ENCODE measurements at regions not wholly inside any gene's neighbourhood (a gene's known extent, or its start where the extent isn't known, plus 50 kb on each side); places are given as distances from the start of the nearest gene placed in this dataset.

DNA sequence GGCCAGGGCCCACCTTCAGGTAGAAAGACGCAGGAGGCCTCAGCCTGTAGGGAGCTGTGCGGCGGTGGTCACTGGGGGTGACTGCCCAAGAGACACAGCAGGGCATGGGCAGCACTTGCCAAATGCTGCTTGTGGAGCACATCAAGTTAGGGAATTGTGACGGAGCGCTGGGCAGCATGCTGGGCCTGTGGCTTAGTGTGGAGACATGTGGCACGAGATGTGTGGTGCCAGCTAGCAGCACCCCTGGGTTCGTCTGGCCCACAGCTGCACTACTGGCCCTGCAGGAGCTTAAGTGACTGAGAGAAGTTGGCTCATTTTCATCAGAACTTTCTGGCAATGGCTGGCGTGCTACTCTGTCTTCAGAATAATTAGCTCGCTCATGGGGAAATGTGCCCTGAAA is 213.1 kb upstream of the SYNDIG1 start:
- DNase-seq, result no peak

- DNase-seq, result no peak
These were observed 214.9 kb upstream of the SYNDIG1 start for GRCh38 chr20:24254480-24254879.

- DNase-seq, result no peak
These were observed 216.1 kb upstream of the SYNDIG1 start for GRCh38 chr20:24253321-24253720.

DNA sequence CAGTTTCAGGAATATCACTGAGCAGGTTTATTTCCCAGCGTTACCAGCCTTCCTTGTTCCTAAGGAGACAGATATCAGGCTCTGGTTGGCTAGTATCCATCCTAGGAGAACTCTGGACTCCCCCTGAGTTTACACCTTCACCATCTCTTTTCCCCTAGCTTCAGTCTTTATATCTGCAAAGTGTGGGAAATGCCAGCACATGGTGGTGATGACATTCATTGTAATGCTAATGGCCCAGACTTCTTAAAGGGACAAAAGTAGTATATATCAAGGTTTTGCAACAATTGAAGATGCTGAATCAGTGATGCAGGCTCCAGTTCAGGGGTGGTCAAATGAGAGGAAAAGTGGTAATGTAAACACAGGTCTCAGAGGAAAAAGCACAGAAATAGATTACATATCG is 224.3 kb upstream of the SYNDIG1 start:
- DNase-seq, result no peak

- DNase-seq, result no peak
These were observed 226.7 kb upstream of the SYNDIG1 start for GRCh38 chr20:24242763-24243162.

DNA sequence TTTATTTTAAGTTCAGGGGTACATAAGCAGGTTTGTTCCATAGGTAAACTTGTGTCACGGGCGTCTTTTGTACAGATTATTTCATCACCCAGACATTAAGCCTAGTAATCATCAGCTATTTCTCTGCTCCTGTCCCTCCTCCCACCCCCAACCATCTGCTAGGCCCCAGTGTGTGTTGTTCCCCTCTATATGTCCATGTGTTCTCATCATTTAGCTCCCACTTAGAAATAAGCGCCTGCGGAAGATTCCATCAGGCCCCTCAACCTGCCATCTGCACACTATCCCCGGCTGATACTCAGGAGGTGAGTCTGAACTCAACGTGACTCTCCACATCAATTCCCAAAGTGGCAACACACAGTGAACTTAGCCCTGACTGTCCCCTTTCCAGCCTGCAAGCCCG is 228.0 kb upstream of the SYNDIG1 start:
- DNase-seq, result peak; percentile 96 to 97

- no peak for DNase-seq
These were observed 232.5 kb upstream of the SYNDIG1 start for GRCh38 chr20:24236963-24237362.

DNA sequence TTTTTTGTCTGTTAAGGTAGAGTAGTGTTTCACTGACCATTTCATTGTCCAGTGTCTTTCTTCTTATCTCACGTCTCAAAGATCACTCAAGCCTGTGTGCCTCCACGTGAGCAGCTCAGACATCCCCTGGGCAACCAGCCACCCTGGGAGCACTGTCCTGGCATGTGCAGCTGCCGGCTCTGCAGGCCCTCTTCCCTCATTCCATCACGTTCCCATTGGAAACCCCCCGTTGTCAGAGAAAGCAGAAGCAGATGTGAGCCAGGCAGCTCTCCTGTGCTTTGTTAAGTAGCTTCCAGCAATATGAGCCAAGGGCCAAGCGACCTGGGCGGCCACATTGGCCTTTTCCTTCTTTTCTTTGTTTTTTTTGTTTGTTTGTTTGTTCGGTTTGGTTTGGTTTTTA is 233.2 kb upstream of the SYNDIG1 start:
- no peak for DNase-seq

- DNase-seq, result no peak
These were observed 233.9 kb upstream of the SYNDIG1 start for GRCh38 chr20:24235296-24236175.

DNA sequence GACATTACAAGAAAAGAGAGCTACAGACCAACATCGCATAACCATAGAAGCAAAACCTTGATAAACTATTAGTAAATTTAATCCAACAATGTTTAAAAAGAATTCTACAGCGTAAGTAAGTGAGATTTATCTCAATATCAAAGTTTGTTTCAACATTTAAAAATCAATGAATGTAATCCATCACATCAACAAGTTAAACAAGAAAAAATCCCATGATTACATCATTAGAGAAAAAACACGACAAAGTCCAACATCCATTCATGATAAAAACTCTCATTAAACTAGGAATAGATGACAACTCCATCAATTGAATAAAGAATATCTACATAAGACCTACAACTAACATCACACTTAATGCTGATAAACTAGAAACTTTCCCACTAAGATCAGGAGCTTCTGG is 239.0 kb upstream of the GGTLC1 start:
- DNase-seq, result no peak

DNA sequence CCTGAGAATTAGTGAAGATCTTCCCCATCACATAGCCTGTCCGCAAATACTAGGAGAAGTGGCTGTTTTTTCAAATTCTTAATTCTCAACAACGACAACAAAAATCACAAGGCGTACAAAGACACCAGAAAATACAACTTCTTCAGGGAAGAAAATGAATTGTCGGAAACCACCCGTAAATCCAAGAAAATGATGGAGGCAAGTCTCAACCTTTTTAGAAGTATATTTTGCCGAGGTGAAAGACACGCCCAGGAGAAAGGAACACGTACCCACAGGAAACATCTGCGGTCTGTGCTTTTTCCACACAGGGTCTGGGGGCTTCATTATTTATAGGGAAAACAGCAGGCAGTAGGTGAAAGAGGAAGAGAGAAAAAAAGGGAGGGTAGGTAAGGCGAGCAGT is 223.9 kb upstream of the GGTLC1 start:
- no peak for DNase-seq

GRCh38 chr20:24211972-24212371 is 223.4 kb upstream of the GGTLC1 start:
- DNase-seq, result no peak

GRCh38 chr20:24210356-24210755 is 221.8 kb upstream of the GGTLC1 start:
- no peak for DNase-seq

DNA sequence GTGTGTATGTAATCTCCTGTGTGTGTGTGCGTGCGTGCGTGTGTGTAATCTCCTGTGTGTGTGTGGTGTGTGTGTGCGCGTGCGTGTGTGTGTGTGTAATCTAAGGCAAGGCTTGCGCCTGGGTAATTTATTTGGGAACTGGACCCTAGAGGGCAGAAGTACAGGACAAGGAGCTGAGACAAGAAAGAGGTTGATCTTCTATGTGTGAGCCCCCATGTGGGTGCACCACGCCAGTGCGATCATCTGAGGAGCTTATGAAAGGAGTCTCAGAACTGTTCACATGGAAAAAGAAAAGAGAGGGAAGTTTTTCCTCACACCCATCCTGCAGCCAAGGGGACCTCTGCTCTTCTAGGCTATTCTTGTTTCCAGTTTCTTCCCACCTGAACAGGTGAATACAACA is 220.1 kb upstream of the GGTLC1 start:
- DNase-seq, result peak; percentile 12 to 68

DNA sequence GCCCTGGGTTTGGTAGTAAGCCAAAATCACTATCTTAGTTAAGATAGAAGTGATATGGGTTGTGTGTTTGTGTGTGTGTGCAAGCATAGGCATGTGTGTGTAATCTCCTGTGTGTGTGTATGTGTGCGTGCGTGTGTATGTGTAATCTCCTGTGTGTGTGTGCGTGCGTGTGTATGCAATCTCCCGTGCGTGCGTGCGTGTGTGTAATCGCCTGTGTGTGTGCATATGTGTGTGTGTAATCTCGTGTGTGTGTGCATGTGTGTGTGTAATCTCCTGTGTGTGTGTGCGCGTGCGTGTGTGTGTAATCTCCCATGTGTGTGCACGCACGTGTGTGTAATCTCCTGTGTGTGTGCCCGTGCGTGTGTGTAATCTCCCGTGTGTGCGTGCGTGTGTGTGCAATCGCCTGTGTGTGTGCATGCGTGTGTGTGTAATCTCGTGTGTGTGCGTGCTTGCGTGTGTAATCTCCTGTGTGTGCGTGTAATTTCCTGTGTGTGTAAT is 219.3 kb upstream of the GGTLC1 start:
- no peak for DNase-seq

GRCh38 chr20:24206995-24207394 is 218.4 kb upstream of the GGTLC1 start:
- no peak for DNase-seq

- DNase-seq, result no peak
These were observed 215.1 kb upstream of the GGTLC1 start for GRCh38 chr20:24203526-24204183.

DNA sequence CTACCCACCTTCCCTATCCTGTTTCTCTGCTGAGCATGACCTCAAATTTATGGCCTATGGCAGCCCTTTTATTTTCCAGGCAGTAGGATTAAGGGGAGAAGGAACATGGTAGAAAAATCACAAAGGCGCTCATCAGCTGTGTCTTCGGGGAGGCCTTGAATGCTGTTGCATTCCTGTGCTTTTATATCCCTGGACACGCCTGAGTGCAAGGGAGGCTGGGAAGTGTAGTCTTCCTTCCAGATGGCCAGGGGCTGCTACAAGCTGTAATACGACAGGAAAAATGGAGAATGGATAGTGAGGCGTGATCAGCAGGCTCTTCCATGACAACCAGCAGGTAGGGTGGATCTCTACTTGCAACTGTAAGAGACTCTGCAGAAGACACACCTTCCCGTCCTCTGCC is 210.9 kb upstream of the GGTLC1 start:
- DNase-seq, result no peak

DNA sequence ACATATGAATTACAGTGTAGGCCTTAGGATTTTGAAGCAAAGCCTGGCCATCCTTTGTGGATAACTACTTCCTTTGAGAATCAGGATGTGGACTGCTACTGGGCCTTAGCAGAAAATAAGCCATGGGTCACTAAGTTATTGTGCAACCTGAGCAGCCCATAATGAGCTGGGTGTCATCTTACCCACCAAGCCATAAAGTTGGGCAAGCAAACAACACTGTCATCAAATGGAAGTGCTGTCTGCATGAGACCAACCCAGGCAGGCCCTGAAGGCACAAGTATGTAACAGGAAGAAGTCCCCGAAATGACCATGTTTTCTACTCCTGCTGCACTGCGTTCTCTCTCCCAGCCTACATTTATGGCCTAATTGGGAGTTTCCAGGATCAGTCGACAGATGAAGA is 205.6 kb upstream of the GGTLC1 start:
- DNase-seq, result no peak

- DNase-seq, result no peak
These were observed 202.3 kb upstream of the GGTLC1 start for GRCh38 chr20:24190905-24191304.

GRCh38 chr20:24185791-24186190 is 197.2 kb upstream of the GGTLC1 start:
- no peak for DNase-seq

DNA sequence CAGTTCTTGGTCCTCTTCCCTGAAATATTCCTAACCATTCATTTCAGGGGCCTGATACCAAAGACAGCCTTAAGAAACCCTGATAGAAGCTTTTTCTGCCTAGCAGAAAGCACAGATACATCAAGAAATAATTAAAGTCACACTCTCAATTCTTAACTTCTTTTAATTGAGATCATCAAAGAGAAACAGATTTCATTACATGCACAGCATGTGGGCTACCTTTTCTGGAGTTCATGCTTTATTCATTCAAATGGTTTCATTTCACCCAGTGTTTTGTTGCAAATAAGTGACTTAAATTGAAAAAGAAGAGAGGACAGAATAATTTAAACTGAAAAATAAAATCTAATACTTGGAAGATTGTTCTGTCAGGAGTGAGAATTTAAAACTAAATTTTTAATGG is 192.6 kb upstream of the GGTLC1 start:
- no peak for DNase-seq

DNA sequence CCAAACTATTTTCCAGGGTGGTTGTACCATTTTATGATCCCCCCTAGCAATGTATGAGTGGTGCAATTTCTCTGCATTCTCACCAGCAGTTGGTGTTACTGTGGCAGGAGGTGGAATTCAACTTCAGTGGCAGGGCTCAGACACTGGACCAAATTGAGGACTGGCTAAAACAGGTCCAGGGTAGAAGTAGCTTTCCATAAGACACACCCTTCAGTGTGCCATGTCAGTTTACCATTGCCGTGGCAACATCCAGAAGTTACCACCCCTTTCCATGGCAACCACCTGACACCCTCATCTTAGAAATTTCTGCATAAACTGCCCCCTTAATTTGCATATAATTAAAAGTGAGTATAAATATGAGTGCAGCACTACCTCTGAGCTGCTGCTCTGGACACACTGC is 180.7 kb upstream of the GGTLC1 start:
- DNase-seq, result no peak

GRCh38 chr20:24166412-24166811 is 177.8 kb upstream of the GGTLC1 start:
- no peak for DNase-seq

- peak; percentile 3 to 42 for DNase-seq
These were observed 177.5 kb upstream of the GGTLC1 start for GRCh38 chr20:24166123-24166381.
